ENCODE measurements at regions not wholly inside any gene's neighbourhood (a gene's known extent, or its start where the extent isn't known, plus 50 kb on each side); places are given as distances from the start of the nearest gene placed in this dataset.
A peak's percentile ranks its signal among the peaks of the same experiment; 100 is the strongest.
"Not testable (repeated sequence)": the region's sequence is repeated elsewhere in the genome, so short reads cannot be mapped to it uniquely, and the experiment has no call there.

GRCh38 chr2:55771612-55772011 lies 78.0 kb upstream of the PNPT1 start:
- no peak for TF ChIP-seq POLR2AphosphoS5 (IDR thresholded peaks at IDR 0.05)
- TF ChIP-seq CTCF (IDR thresholded peaks at IDR 0.05) = peak; percentile 36 to 67 (median 62)
- H3K27ac ChIP-seq = no peak overlapping the region
- intact Hi-C loops (cut with DNase I; ENCODE audit: low total_unique reads) = no loop called here
- no peak for DNase-seq (ENCODE audit: low spot score in 2 of 2)
- no peaks in the 10 kb centered on the region for H3K9me3 ChIP-seq
- H3K36me3 ChIP-seq = no peaks in the 10 kb centered on the region
- H3K27me3 ChIP-seq = no peaks in the 10 kb centered on the region
- H3K4me3 ChIP-seq = no peak overlapping the region
- H3K4me1 ChIP-seq = no peaks in the 10 kb centered on the region

- Histone ChIP-seq H3K4me1 (no peaks in the 10 kb centered on the region), H3K27me3 (no peaks in the 10 kb centered on the region), H3K27ac (no peak overlapping the region), H3K9me3 (no peaks in the 10 kb centered on the region), H3K36me3 (no peaks in the 10 kb centered on the region), H3K4me3 (no peak overlapping the region)
- DNase-seq (ENCODE audit: low spot score in 2 of 2) = no peak
- intact Hi-C loops (cut with DNase I; ENCODE audit: low total_unique reads) = no loop called here
- TF ChIP-seq POLR2A (IDR thresholded peaks at IDR 0.05) (no peak), CTCF (IDR thresholded peaks at IDR 0.05) (no peak), POLR2AphosphoS5 (IDR thresholded peaks at IDR 0.05) (no peak)
Observed at GRCh38 chr2:55768991-55769390, 75.3 kb upstream of the PNPT1 start.

- intact Hi-C loops (cut with DNase I; ENCODE audit: low total_unique reads) = no loop called here
- Histone ChIP-seq H3K36me3 (no peaks in the 10 kb centered on the region), H3K4me1 (peaks cover 0 to under 1% of the 10 kb centered on the region in 2 donors), H3K27ac (no peak overlapping the region), H3K9me3 (no peaks in the 10 kb centered on the region), H3K27me3 (no peaks in the 10 kb centered on the region), H3K4me3 (no peak overlapping the region)
- TF ChIP-seq CTCF (IDR thresholded peaks at IDR 0.05) = no peak
- TF ChIP-seq POLR2AphosphoS5 (IDR thresholded peaks at IDR 0.05) = no peak
- no peak for TF ChIP-seq POLR2A (IDR thresholded peaks at IDR 0.05)
- no peak for DNase-seq (ENCODE audit: low spot score in 2 of 2)
Observed at GRCh38 chr2:55766947-55767346, 73.3 kb upstream of the PNPT1 start.

GRCh38 chr2:55765708-55766107 lies 72.1 kb upstream of the PNPT1 start:
- intact Hi-C loops (cut with DNase I; ENCODE audit: low total_unique reads); H3K4me3 ChIP-seq; H3K36me3 ChIP-seq; H3K27me3 ChIP-seq; H3K9me3 ChIP-seq; H3K4me1 ChIP-seq; H3K27ac ChIP-seq; DNase-seq (ENCODE audit: low spot score in 2 of 2): not testable (repeated sequence)

- Histone ChIP-seq H3K27ac (peak overlapping the region; percentile 74 to 78), H3K4me1 (peaks cover 0 to 4% of the 10 kb centered on the region in 2 donors), H3K27me3 (no peaks in the 10 kb centered on the region), H3K36me3 (no peaks in the 10 kb centered on the region), H3K4me3 (no peak overlapping the region), H3K9me3 (no peaks in the 10 kb centered on the region)
- no peak for DNase-seq (ENCODE audit: low spot score in 2 of 2)
- intact Hi-C loops (cut with DNase I; ENCODE audit: low total_unique reads) = no loop called here
- TF ChIP-seq POLR2A (IDR thresholded peaks at IDR 0.05) (no peak), POLR2AphosphoS5 (IDR thresholded peaks at IDR 0.05) (no peak), CTCF (IDR thresholded peaks at IDR 0.05) (no peak)
Observed at GRCh38 chr2:55763721-55764120, 70.1 kb upstream of the PNPT1 start.

- intact Hi-C loops (cut with DNase I; ENCODE audit: low total_unique reads) = no loop called here
- no peaks in the 10 kb centered on the region for H3K27me3 ChIP-seq
- H3K4me1 ChIP-seq = peaks cover 0 to 4% of the 10 kb centered on the region in 2 donors
- peak in 1 of 2 donors; percentile 65 for DNase-seq (ENCODE audit: low spot score in 2 of 2)
- no peak overlapping the region for H3K4me3 ChIP-seq
- no peaks in the 10 kb centered on the region for H3K36me3 ChIP-seq
- peak overlapping the region; percentile 72 to 78 for H3K27ac ChIP-seq
- TF ChIP-seq POLR2A (IDR thresholded peaks at IDR 0.05) = no peak
- H3K9me3 ChIP-seq = no peaks in the 10 kb centered on the region
Observed at GRCh38 chr2:55761526-55761925, 67.9 kb upstream of the PNPT1 start.

Data from breast epithelium (tissue), 4 donors.